ENCODE measurements at regions not wholly inside any gene's neighbourhood (a gene's known extent, or its start where the extent isn't known, plus 50 kb on each side); places are given as distances from the start of the nearest gene placed in this dataset.

DNA sequence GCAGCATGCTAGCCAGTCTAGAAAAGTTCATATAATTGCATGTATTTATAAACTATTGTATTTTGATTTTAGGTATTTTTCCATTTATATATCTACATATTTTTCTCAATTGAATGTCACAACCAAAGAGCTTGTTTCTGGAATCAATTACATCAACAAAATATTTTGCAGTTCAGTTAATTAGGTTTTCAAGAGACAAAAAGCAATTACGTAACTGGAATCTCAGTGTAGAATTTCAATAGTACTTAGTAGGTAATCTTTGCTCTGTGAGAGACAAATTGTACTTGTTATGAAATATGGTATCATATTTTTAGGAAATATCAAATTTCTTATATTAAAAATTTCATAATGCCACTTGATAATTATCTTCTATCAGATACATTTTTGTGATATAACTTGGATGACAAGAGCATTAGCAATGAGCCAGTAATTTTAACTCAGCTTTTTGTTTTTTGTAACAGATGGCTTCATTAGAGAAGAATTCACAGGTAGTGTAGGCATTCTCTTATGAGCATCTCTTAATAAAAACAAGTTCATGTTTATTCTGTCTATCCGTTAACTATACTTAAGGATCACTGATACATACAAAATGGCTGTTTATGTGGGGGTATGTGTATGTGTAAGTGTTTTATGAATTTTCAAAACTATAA, 774.7 kb downstream of the C12orf50 start:
- no peak overlapping the region for H3K4me3 Mint-ChIP-seq (ENCODE audit: low read depth, unreplicated experiment)
- peaks cover 7% of the 10 kb centered on the region for H3K9me3 Mint-ChIP-seq (ENCODE audit: low read depth, unreplicated experiment)
- no TSS peak for BruUV-seq (replicated peaks)
- H3K4me1 Mint-ChIP-seq (ENCODE audit: low read depth, unreplicated experiment) = peaks cover 8% of the 10 kb centered on the region
- intact Hi-C loops (cut with micrococcal nuclease; ENCODE audit: unreplicated experiment) = no loop called here
- no peaks in the 10 kb centered on the region for H3K36me3 Mint-ChIP-seq (ENCODE audit: insufficient read depth, unreplicated experiment)
- H3K27me3 Mint-ChIP-seq (ENCODE audit: unreplicated experiment) = no peaks in the 10 kb centered on the region
- DNase-seq = no peak
- CTCF ChIA-PET = no interaction called here
- TF ChIP-seq, protein P1, sequence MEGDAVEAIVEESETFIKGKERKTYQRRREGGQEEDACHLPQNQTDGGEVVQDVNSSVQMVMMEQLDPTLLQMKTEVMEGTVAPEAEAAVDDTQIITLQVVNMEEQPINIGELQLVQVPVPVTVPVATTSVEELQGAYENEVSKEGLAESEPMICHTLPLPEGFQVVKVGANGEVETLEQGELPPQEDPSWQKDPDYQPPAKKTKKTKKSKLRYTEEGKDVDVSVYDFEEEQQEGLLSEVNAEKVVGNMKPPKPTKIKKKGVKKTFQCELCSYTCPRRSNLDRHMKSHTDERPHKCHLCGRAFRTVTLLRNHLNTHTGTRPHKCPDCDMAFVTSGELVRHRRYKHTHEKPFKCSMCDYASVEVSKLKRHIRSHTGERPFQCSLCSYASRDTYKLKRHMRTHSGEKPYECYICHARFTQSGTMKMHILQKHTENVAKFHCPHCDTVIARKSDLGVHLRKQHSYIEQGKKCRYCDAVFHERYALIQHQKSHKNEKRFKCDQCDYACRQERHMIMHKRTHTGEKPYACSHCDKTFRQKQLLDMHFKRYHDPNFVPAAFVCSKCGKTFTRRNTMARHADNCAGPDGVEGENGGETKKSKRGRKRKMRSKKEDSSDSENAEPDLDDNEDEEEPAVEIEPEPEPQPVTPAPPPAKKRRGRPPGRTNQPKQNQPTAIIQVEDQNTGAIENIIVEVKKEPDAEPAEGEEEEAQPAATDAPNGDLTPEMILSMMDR (IDR thresholded peaks at IDR 0.05; ENCODE audit: unreplicated experiment) = no peak
- no peak overlapping the region for H3K27ac Mint-ChIP-seq (ENCODE audit: unreplicated experiment)

GRCh38 chr12:87253157-87253556, 776.0 kb downstream of the C12orf50 start:
- Mint-ChIP-seq H3K36me3 (ENCODE audit: insufficient read depth, unreplicated experiment) (no peaks in the 10 kb centered on the region), H3K27me3 (ENCODE audit: unreplicated experiment) (no peaks in the 10 kb centered on the region), H3K27ac (ENCODE audit: unreplicated experiment) (no peak overlapping the region), H3K4me1 (ENCODE audit: low read depth, unreplicated experiment) (peaks cover 8% of the 10 kb centered on the region), H3K9me3 (ENCODE audit: low read depth, unreplicated experiment) (peaks cover 7% of the 10 kb centered on the region), H3K4me3 (ENCODE audit: low read depth, unreplicated experiment) (no peak overlapping the region)
- intact Hi-C loops (cut with micrococcal nuclease; ENCODE audit: unreplicated experiment) = no loop called here
- peak; percentile 11 for DNase-seq
- CTCF ChIA-PET = interaction anchor here (0.7 kb wide), 1 partner anchor 135 kb away, joined by 4 read pairs; no protein-coding TSS in a partner anchor
- TF ChIP-seq, protein P1 (IDR thresholded peaks at IDR 0.05; ENCODE audit: unreplicated experiment) = no peak
- BruUV-seq (replicated peaks) = no TSS peak

DNA sequence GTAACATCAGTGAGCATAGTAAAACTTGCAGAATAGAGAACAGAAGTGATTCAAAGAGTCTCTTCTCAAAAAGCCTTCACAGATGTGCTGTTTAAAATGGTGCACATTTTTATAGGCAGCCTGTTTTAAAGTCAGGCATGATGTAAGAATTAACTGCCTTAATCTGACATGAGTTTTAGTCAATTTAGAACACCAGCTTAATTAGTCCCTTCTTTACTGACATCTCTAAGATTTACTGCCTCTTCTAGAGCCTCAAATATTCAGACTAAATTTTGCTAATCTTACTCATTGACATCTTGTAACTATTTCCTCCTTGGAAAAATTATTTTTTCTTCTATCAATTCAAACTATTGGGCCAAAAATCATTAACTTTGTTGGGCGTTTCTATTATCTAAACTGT, 782.5 kb downstream of the C12orf50 start:
- intact Hi-C loops (cut with micrococcal nuclease; ENCODE audit: unreplicated experiment) = no loop called here
- Mint-ChIP-seq H3K36me3 (ENCODE audit: insufficient read depth, unreplicated experiment) (no peaks in the 10 kb centered on the region), H3K27ac (ENCODE audit: unreplicated experiment) (no peak overlapping the region), H3K9me3 (ENCODE audit: low read depth, unreplicated experiment) (peaks cover 2% of the 10 kb centered on the region), H3K27me3 (ENCODE audit: unreplicated experiment) (no peaks in the 10 kb centered on the region), H3K4me1 (ENCODE audit: low read depth, unreplicated experiment) (no peaks in the 10 kb centered on the region), H3K4me3 (ENCODE audit: low read depth, unreplicated experiment) (no peak overlapping the region)
- no peak for DNase-seq
- TF ChIP-seq, protein P1 (IDR thresholded peaks at IDR 0.05; ENCODE audit: unreplicated experiment) = no peak
- no TSS peak for BruUV-seq (replicated peaks)
- CTCF ChIA-PET = interaction anchor here (0.6 kb wide), 1 partner anchor 8 kb away, joined by 8 read pairs; no protein-coding TSS in a partner anchor

GRCh38 chr12:87238466-87238865, 790.7 kb downstream of the C12orf50 start:
- Mint-ChIP-seq H3K27ac (ENCODE audit: unreplicated experiment) (no peak overlapping the region), H3K36me3 (ENCODE audit: insufficient read depth, unreplicated experiment) (no peaks in the 10 kb centered on the region), H3K9me3 (ENCODE audit: low read depth, unreplicated experiment) (no peaks in the 10 kb centered on the region), H3K4me1 (ENCODE audit: low read depth, unreplicated experiment) (no peaks in the 10 kb centered on the region), H3K27me3 (ENCODE audit: unreplicated experiment) (no peaks in the 10 kb centered on the region), H3K4me3 (ENCODE audit: low read depth, unreplicated experiment) (no peak overlapping the region)
- CTCF ChIA-PET = interaction anchor here (0.7 kb wide), 1 partner anchor 9 kb away, joined by 8 read pairs; no protein-coding TSS in a partner anchor
- TF ChIP-seq, protein P1 (IDR thresholded peaks at IDR 0.05; ENCODE audit: unreplicated experiment) = no peak
- DNase-seq = no peak
- intact Hi-C loops (cut with micrococcal nuclease; ENCODE audit: unreplicated experiment) = no loop called here
- no TSS peak for BruUV-seq (replicated peaks)
